ENCODE measurements at regions not wholly inside any gene's neighbourhood (a gene's known extent, or its start where the extent isn't known, plus 50 kb on each side); places are given as distances from the start of the nearest gene placed in this dataset.

DNA sequence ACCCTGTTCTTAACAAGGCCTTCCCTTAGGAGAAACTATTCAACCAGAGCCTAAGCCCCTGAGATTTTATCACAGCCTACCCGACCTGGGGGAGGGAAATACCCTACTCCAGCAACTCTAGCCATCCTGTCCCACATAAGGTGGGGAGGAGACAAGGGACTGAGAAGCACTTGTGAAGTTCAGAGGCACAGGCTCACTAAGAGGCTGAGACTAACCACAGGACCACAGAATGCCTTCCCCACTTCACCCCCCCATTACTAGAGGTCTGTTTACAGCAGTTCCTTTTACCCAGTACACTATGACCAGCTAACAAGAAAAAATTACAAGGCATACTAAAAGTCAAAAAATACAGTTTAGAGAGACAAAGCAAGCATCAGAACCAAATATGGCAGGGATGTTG, 86.8 kb downstream of the TEX35 start:
- TF ChIP-seq, protein P1, sequence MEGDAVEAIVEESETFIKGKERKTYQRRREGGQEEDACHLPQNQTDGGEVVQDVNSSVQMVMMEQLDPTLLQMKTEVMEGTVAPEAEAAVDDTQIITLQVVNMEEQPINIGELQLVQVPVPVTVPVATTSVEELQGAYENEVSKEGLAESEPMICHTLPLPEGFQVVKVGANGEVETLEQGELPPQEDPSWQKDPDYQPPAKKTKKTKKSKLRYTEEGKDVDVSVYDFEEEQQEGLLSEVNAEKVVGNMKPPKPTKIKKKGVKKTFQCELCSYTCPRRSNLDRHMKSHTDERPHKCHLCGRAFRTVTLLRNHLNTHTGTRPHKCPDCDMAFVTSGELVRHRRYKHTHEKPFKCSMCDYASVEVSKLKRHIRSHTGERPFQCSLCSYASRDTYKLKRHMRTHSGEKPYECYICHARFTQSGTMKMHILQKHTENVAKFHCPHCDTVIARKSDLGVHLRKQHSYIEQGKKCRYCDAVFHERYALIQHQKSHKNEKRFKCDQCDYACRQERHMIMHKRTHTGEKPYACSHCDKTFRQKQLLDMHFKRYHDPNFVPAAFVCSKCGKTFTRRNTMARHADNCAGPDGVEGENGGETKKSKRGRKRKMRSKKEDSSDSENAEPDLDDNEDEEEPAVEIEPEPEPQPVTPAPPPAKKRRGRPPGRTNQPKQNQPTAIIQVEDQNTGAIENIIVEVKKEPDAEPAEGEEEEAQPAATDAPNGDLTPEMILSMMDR (IDR thresholded peaks at IDR 0.05; ENCODE audit: insufficient read depth, low read length, poor library complexity, severe bottlenecking), result no peak
- TF ChIP-seq EZH2phosphoT487 (conservative IDR thresholded peaks at IDR 0.05; ENCODE audit: low read length), result no peak

Measured in SU-DHL-6 (cell line).